ENCODE measurements at regions not wholly inside any gene's neighbourhood (a gene's known extent, or its start where the extent isn't known, plus 50 kb on each side); places are given as distances from the start of the nearest gene placed in this dataset.

DNA sequence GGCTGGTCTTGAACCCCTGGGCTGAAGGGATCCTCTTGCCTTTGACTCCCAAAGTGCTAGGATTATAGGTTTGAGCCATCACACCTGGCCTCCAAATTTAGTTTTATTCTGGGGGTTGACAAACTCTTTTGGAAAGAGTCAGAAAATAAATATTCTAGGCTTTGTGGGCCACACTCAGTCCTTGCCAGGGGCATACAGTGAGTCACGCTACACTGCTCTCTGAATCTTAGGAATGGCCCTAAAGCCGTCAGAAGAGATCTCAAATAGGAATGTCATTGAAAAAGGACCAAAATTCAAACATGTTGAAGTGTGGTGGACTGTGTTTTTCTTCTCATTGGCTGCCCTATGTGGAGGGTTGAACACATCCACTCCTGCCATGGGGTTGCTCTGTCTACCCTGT, 127.7 kb upstream of the BASP1 start:
- POLR2A ChIA-PET: no interaction called here
- DNase-seq (ENCODE audit: low read depth, low spot score): no peak

DNA sequence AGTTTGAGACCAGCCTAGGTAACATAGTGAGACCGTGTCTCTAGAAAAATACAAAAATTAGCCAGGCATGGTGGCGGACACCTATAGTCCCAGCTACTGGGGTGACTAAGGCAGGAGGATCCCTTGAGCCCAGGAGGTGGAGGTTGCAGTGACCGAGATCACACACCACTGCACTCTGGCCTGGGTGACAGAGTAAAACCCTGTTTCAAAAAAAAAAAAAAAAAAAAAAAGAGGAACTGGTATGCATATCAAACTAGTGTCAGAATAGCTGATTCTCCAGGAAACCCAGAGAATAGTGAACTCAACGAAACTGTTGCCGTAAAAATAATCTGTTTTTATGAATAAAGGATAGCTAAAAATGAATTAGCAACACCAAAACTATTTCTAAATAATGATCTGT, 126.6 kb upstream of the BASP1 start:
- ChIA-PET POLR2A (no interaction called here), CTCF (no interaction called here)
- DNase-seq (ENCODE audit: low read depth, low spot score): no peak
- TF ChIP-seq, protein P1, sequence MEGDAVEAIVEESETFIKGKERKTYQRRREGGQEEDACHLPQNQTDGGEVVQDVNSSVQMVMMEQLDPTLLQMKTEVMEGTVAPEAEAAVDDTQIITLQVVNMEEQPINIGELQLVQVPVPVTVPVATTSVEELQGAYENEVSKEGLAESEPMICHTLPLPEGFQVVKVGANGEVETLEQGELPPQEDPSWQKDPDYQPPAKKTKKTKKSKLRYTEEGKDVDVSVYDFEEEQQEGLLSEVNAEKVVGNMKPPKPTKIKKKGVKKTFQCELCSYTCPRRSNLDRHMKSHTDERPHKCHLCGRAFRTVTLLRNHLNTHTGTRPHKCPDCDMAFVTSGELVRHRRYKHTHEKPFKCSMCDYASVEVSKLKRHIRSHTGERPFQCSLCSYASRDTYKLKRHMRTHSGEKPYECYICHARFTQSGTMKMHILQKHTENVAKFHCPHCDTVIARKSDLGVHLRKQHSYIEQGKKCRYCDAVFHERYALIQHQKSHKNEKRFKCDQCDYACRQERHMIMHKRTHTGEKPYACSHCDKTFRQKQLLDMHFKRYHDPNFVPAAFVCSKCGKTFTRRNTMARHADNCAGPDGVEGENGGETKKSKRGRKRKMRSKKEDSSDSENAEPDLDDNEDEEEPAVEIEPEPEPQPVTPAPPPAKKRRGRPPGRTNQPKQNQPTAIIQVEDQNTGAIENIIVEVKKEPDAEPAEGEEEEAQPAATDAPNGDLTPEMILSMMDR (IDR thresholded peaks at IDR 0.05; ENCODE audit: low read depth, low read length): no peak
- Histone ChIP-seq H3K27me3 (ENCODE audit: control insufficient read depth, insufficient read depth, low read length) (no peaks in the 10 kb centered on the region), H3K9me3 (ENCODE audit: control insufficient read depth, insufficient read depth, low read length) (no peaks in the 10 kb centered on the region), H3K4me3 (ENCODE audit: low read depth, low read length) (no peak overlapping the region), H3K27ac (ENCODE audit: low read depth, low read length) (no peak overlapping the region)

More for the DNA sequence above, 127.7 kb upstream of the BASP1 start:
- CTCF ChIA-PET: interaction anchor here (1.6 kb wide), 1 partner anchor 97 kb away, joined by 10 read pairs; no protein-coding TSS in a partner anchor
- TF ChIP-seq, protein P1 (IDR thresholded peaks at IDR 0.05; ENCODE audit: low read depth, low read length): no peak
- no peak overlapping the region for H3K27ac ChIP-seq (ENCODE audit: low read depth, low read length)
- H3K27me3 ChIP-seq (ENCODE audit: control insufficient read depth, insufficient read depth, low read length): no peaks in the 10 kb centered on the region
- no peaks in the 10 kb centered on the region for H3K9me3 ChIP-seq (ENCODE audit: control insufficient read depth, insufficient read depth, low read length)
- no peak overlapping the region for H3K4me3 ChIP-seq (ENCODE audit: low read depth, low read length)

DNA sequence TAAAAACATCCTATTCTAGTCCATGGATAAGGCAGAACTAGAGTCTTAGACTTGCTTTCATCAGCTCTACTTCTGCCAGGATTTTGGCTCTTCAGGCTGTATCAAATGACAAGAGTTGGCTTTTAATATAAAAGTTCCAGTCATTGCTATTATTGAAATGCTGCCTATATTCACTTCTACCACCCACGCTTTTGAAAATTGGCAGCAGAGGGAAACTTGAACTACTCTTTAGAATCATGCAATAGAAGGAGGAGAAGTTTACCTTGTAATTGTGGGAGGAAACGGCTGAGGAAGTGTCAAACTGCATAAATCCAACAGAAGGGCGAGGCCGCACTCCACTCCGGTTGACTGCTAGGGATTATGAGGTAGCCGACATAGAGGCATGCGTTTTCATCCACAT, 122.6 kb upstream of the BASP1 start:
- H3K27ac ChIP-seq (ENCODE audit: low read depth, low read length): no peak overlapping the region
- no peaks in the 10 kb centered on the region for H3K9me3 ChIP-seq (ENCODE audit: control insufficient read depth, insufficient read depth, low read length)
- POLR2A ChIA-PET: no interaction called here
- no peak overlapping the region for H3K4me3 ChIP-seq (ENCODE audit: low read depth, low read length)
- CTCF ChIA-PET: no interaction called here
- TF ChIP-seq, protein P1 (IDR thresholded peaks at IDR 0.05; ENCODE audit: low read depth, low read length): no peak
- no peaks in the 10 kb centered on the region for H3K27me3 ChIP-seq (ENCODE audit: control insufficient read depth, insufficient read depth, low read length)
- DNase-seq (ENCODE audit: low read depth, low spot score): no peak

DNA sequence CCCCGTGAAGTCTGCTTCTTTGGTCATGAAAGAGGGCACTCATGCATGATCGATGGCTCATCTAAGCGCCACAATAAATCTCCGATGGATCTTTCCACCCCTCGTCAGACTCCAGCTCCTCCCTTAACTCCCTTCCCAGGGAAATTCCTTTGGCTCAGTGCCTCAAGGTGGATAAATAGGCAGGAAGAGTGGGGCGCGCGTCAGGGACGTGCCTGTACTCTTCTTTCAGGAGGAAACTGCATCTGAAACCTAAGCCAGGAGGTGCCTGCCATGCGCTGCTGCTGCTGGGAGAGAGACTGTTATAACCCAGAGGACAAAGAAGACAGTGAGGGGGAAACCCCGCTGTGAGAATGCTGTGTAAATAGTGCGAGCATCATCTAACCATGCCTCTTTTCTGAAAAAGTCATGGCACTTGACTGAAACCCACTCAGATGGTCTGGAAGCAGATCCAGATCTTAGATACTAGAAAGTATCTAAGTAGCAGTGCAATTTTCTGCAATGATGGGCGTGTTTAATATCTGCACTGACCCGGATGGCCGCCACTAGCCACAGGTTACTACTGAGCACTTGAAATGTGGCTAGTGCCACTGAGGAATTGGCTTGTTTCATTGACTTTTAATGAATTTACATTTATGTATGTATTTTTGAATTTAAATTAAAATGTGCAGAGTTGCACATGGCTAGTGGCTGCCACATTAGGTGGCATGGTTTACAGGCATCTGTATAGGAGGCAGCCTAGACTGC, 120.3 kb upstream of the BASP1 start:
- Histone ChIP-seq H3K4me3 (ENCODE audit: low read depth, low read length) (no peak overlapping the region), H3K9me3 (ENCODE audit: control insufficient read depth, insufficient read depth, low read length) (no peaks in the 10 kb centered on the region), H3K27me3 (ENCODE audit: control insufficient read depth, insufficient read depth, low read length) (no peaks in the 10 kb centered on the region), H3K27ac (ENCODE audit: low read depth, low read length) (no peak overlapping the region)
- ChIA-PET CTCF (no interaction called here), POLR2A (no interaction called here)
- TF ChIP-seq, protein P1 (IDR thresholded peaks at IDR 0.05; ENCODE audit: low read depth, low read length): no peak
- DNase-seq (ENCODE audit: low read depth, low spot score): no peak

DNA sequence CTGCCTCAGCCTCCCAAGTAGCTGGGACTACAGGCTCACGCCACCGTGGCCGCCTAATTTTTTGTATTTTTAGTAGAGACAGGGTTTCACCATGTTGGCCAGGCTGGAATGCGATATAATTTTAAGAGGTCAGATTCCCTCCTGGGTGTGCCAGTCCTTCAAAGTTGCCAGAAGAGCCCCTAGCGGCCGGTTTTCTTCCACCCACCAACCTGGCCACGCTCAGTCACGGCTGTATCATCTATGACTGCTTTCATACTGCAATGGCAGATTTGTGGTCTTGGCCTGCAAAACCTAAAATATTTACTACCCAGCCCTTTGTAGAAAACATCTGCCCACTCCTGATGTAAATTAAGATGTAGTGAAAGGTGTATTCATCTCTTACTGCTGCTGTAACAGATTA, 117.5 kb upstream of the BASP1 start:
- Histone ChIP-seq H3K4me3 (ENCODE audit: low read depth, low read length) (no peak overlapping the region), H3K9me3 (ENCODE audit: control insufficient read depth, insufficient read depth, low read length) (no peaks in the 10 kb centered on the region), H3K27ac (ENCODE audit: low read depth, low read length) (no peak overlapping the region), H3K27me3 (ENCODE audit: control insufficient read depth, insufficient read depth, low read length) (no peaks in the 10 kb centered on the region)
- POLR2A ChIA-PET: no interaction called here
- CTCF ChIA-PET: no interaction called here
- TF ChIP-seq, protein P1 (IDR thresholded peaks at IDR 0.05; ENCODE audit: low read depth, low read length): no peak
- no peak for DNase-seq (ENCODE audit: low read depth, low spot score)

Data from AG04450 (cell line).